Neuronal stem cell (in vitro differentiated cells): ENCODE measurements at regions not wholly inside any gene's neighbourhood (a gene's known extent, or its start where the extent isn't known, plus 50 kb on each side); places are given as distances from the start of the nearest gene placed in this dataset.

Source experiments
- DNase-seq: peaks from one replicate; pipeline ENCODE4 v3.0.0-alpha.2; 2013; ENCODE audit warnings: low spot score
- H2AFZ ChIP-seq: one replicate; pipeline ENCODE4 v1.6.1; 2013; ENCODE audit warnings: mild to moderate bottlenecking, low read length, inconsistent platforms
- H2AK5ac ChIP-seq: 2 replicates; pipeline ENCODE4 v1.6.1; 2013; ENCODE audit warnings: low read depth, mild to moderate bottlenecking, inconsistent platforms, low read length, moderate library complexity, mixed read lengths
- H2BK120ac ChIP-seq: 2 replicates; pipeline ENCODE4 v1.6.1; 2013; ENCODE audit warnings: low read depth, mild to moderate bottlenecking, inconsistent platforms, low read length, moderate library complexity, mixed read lengths
- H2BK12ac ChIP-seq: one replicate; pipeline ENCODE4 v1.6.1; 2013; ENCODE audit warnings: low read length, inconsistent platforms
- H2BK15ac ChIP-seq: 2 replicates; pipeline ENCODE4 v1.6.1; 2013; ENCODE audit warnings: mild to moderate bottlenecking, low read length, inconsistent platforms, mixed read lengths
- H2BK5ac ChIP-seq: one replicate; pipeline ENCODE4 v1.6.1; 2013; ENCODE audit warnings: inconsistent platforms, mild to moderate bottlenecking, low read length, moderate library complexity
- H3K14ac ChIP-seq: one replicate; pipeline ENCODE4 v1.6.1; 2013; ENCODE audit warnings: low read length, inconsistent platforms
- H3K18ac ChIP-seq: 2 replicates; pipeline ENCODE4 v1.6.1; 2013; ENCODE audit warnings: low read length, inconsistent platforms
- H3K23ac ChIP-seq: 2 replicates; pipeline ENCODE4 v1.6.1; 2013; ENCODE audit warnings: low read depth, mild to moderate bottlenecking, mixed read lengths, low read length, inconsistent platforms; ENCODE audit not compliant: poor library complexity
- H3K27ac ChIP-seq: replicated peaks from 3 replicates; pipeline ENCODE4 v1.5.1; 2013; ENCODE audit warnings: low read length, inconsistent platforms
- H3K27me3 ChIP-seq, 3 experiments: 2 replicates each; pipeline ENCODE4 v1.6.1; 2013; ENCODE audit warnings: low read length in 3 of 3, mild to moderate bottlenecking in 2 of 3, inconsistent platforms in 1 of 3, low read depth in 1 of 3, mixed read lengths in 1 of 3, moderate library complexity in 1 of 3; ENCODE audit not compliant: control insufficient read depth in 3 of 3, insufficient read depth in 3 of 3
- H3K36me3 ChIP-seq, 2 donors: replicated peaks in 1 of 2; 2 replicates each; pipeline ENCODE4 v1.6.1; 2013; ENCODE audit warnings: low read length in 2 of 2; ENCODE audit not compliant: control insufficient read depth in 2 of 2, insufficient read depth in 2 of 2
- H3K4ac ChIP-seq: 2 replicates; pipeline ENCODE4 v1.6.1; 2013; ENCODE audit warnings: inconsistent platforms, mild to moderate bottlenecking, low read length, moderate library complexity
- H3K4me1 ChIP-seq, 2 donors: 1 replicate in 1 of 2; 2 replicates in 1 of 2; pipeline ENCODE4 v1.6.1; 2013; ENCODE audit warnings: low read length in 2 of 2, low read depth in 1 of 2; ENCODE audit not compliant: control insufficient read depth in 2 of 2, insufficient read depth in 1 of 2
- H3K4me2 ChIP-seq: one replicate; pipeline ENCODE4 v1.6.1; 2013; ENCODE audit warnings: mild to moderate bottlenecking, low read length, inconsistent platforms; ENCODE audit not compliant: insufficient read depth, poor library complexity, severe bottlenecking
- H3K4me3 ChIP-seq, 2 donors: 2 replicates each; pipeline ENCODE4 v1.5.1; 2013; ENCODE audit warnings: low read length in 2 of 2, mild to moderate bottlenecking in 2 of 2, inconsistent platforms in 1 of 2, moderate library complexity in 1 of 2
- H3K79me1 ChIP-seq: one replicate; pipeline ENCODE4 v1.6.1; 2013; ENCODE audit warnings: low read depth, mild to moderate bottlenecking, inconsistent platforms, low read length, moderate library complexity
- H3K9ac ChIP-seq: one replicate; pipeline ENCODE4 v1.6.1; 2013; ENCODE audit warnings: mild to moderate bottlenecking, low read depth, low read length, inconsistent platforms; ENCODE audit not compliant: poor library complexity
- H3K9me3 ChIP-seq, 2 donors: replicated peaks in 1 of 2; 2 replicates each; pipeline versions ENCODE3 to v1.6.1; 2013; ENCODE audit warnings: low read length in 2 of 2, mild to moderate bottlenecking in 2 of 2, inconsistent platforms in 1 of 2, low read depth in 1 of 2, mixed read lengths in 1 of 2, moderate library complexity in 1 of 2; ENCODE audit not compliant: control insufficient read depth in 2 of 2, insufficient read depth in 1 of 2
- H4K8ac ChIP-seq: one replicate; pipeline ENCODE4 v1.6.1; 2013; ENCODE audit warnings: low read depth, mild to moderate bottlenecking, inconsistent platforms, low read length, moderate library complexity
- H4K91ac ChIP-seq: one replicate; pipeline ENCODE4 v1.6.1; 2013; ENCODE audit warnings: low read length, low read depth, mild to moderate bottlenecking, inconsistent platforms; ENCODE audit not compliant: poor library complexity
- WGBS, 2 donors: extraction: QIAGEN DNeasy Blood & Tissue Kit; methylation state at CpG; one replicate each; pipeline ENCODE4 v1.1.7; 2013; ENCODE audit warnings: missing lambda C conversion rate in 2 of 2, mixed read lengths in 1 of 2; ENCODE audit not compliant: insufficient read length in 2 of 2, insufficient replicate concordance in 1 of 2; ENCODE audit errors: extremely low coverage in 2 of 2; 5-methylcytosine and 5-hydroxymethylcytosine counted together

GRCh38 chr4:187085339-187085738 is 361.7 kb upstream of the FAT1 start:
- H3K9ac ChIP-seq: no peak overlapping the region
- no peaks in the 10 kb centered on the region for H3K4me1 ChIP-seq
- H2BK12ac ChIP-seq: no peak overlapping the region
- no peak overlapping the region for H3K27ac ChIP-seq
- no peaks in the 10 kb centered on the region for H3K79me1 ChIP-seq
- H2AFZ ChIP-seq: no peak overlapping the region
- no peak overlapping the region for H3K4me3 ChIP-seq
- H3K36me3 ChIP-seq: no peaks in the 10 kb centered on the region
- H3K14ac ChIP-seq: no peak overlapping the region
- H2BK15ac ChIP-seq: no peak overlapping the region
- no peak overlapping the region for H2AK5ac ChIP-seq
- H2BK120ac ChIP-seq: no peak overlapping the region
- H2BK5ac ChIP-seq: no peak overlapping the region
- no peaks in the 10 kb centered on the region for H3K27me3 ChIP-seq
- H3K4me2 ChIP-seq: no peak overlapping the region
- H3K23ac ChIP-seq: no peak overlapping the region
- H4K91ac ChIP-seq: no peak overlapping the region
- H3K9me3 ChIP-seq: no peaks in the 10 kb centered on the region
- H4K8ac ChIP-seq: no peak overlapping the region
- H3K4ac ChIP-seq: no peak overlapping the region
- no peak for DNase-seq
- no peak overlapping the region for H3K18ac ChIP-seq
- WGBS, 2 donors: no CpG with 5 or more reads among the region's 3 CpGs

- Histone ChIP-seq H3K23ac (no peak overlapping the region), H4K91ac (no peak overlapping the region), H3K4me2 (no peak overlapping the region), H3K27me3 (no peaks in the 10 kb centered on the region), H2BK15ac (no peak overlapping the region), H3K4ac (no peak overlapping the region), H2AK5ac (no peak overlapping the region), H4K8ac (no peak overlapping the region), H3K4me1 (no peaks in the 10 kb centered on the region), H3K14ac (no peak overlapping the region), H2AFZ (no peak overlapping the region), H2BK12ac (no peak overlapping the region), H3K36me3 (no peaks in the 10 kb centered on the region), H3K9me3 (no peaks in the 10 kb centered on the region), H3K79me1 (no peaks in the 10 kb centered on the region), H3K4me3 (no peak overlapping the region), H2BK120ac (no peak overlapping the region), H2BK5ac (no peak overlapping the region), H3K18ac (no peak overlapping the region), H3K9ac (no peak overlapping the region), H3K27ac (no peak overlapping the region)
- DNase-seq: no peak
- no CpG with 5 or more reads among the region's 5 CpGs for WGBS, 2 donors
Observed at GRCh38 chr4:187086151-187086550, 362.5 kb upstream of the FAT1 start.

GRCh38 chr4:187088070-187088799 is 364.6 kb upstream of the FAT1 start:
- Histone ChIP-seq H2BK12ac (no peak overlapping the region), H2BK5ac (no peak overlapping the region), H2BK15ac (no peak overlapping the region), H3K27ac (no peak overlapping the region), H3K14ac (no peak overlapping the region), H3K79me1 (no peaks in the 10 kb centered on the region), H3K4me1 (no peaks in the 10 kb centered on the region), H3K4me3 (no peak overlapping the region), H3K9ac (no peak overlapping the region), H4K8ac (no peak overlapping the region), H3K18ac (no peak overlapping the region), H3K4ac (no peak overlapping the region), H3K27me3 (no peaks in the 10 kb centered on the region), H2AFZ (no peak overlapping the region), H3K23ac (no peak overlapping the region), H2BK120ac (no peak overlapping the region), H2AK5ac (no peak overlapping the region), H3K9me3 (no peaks in the 10 kb centered on the region), H4K91ac (no peak overlapping the region), H3K4me2 (no peak overlapping the region), H3K36me3 (no peaks in the 10 kb centered on the region)
- no CpG with 5 or more reads among the region's 13 CpGs for WGBS, 2 donors
- DNase-seq: no peak

GRCh38 chr4:187090401-187090800 is 366.7 kb upstream of the FAT1 start:
- Histone ChIP-seq H3K18ac (no peak overlapping the region), H3K4me1 (peaks cover 3 to 8% of the 10 kb centered on the region in 2 donors), H2BK12ac (no peak overlapping the region), H2BK15ac (no peak overlapping the region), H3K79me1 (no peaks in the 10 kb centered on the region), H3K14ac (no peak overlapping the region), H3K36me3 (no peaks in the 10 kb centered on the region), H2BK120ac (no peak overlapping the region), H3K4me3 (no peak overlapping the region), H2AK5ac (no peak overlapping the region), H2AFZ (no peak overlapping the region), H4K8ac (no peak overlapping the region), H3K23ac (no peak overlapping the region), H3K4ac (no peak overlapping the region), H2BK5ac (no peak overlapping the region), H3K9me3 (no peaks in the 10 kb centered on the region), H3K27ac (no peak overlapping the region), H3K9ac (no peak overlapping the region), H3K27me3 (no peaks in the 10 kb centered on the region), H4K91ac (no peak overlapping the region), H3K4me2 (no peak overlapping the region)
- no CpG with 5 or more reads among the region's 11 CpGs for WGBS, 2 donors
- no peak for DNase-seq
